Gastrocnemius medialis (tissue), 4 donors: ENCODE measurements at regions not wholly inside any gene's neighbourhood (a gene's known extent, or its start where the extent isn't known, plus 50 kb on each side); places are given as distances from the start of the nearest gene placed in this dataset.
A peak's percentile ranks its signal among the peaks of the same experiment; 100 is the strongest.

Experiments
- ATAC-seq, 2 donors: fragments of 150-250 bp; one replicate each; pipeline ENCODE4 v1.9.1; 2016
- DNase-seq, 2 donors: peaks; one replicate each; pipeline ENCODE4 v3.0.0-alpha.2; 2019
- H3K27ac ChIP-seq, 4 donors: fragments of 200-600 bp; sonication (generic); 1 replicate in 1 of 4; 2 replicates in 3 of 4; pipeline ENCODE4 v1.5.1; 2016 to 2018; ENCODE audit warnings: mild to moderate bottlenecking in 2 of 4, moderate library complexity in 1 of 4
- H3K27me3 ChIP-seq, 3 donors: fragments of 200-600 bp; sonication (generic) in 2 of 3; 1 replicate in 1 of 3; 2 replicates in 2 of 3; pipeline versions ENCODE4 v1.5.1 to v1.6.0; 2016 to 2019; ENCODE audit warnings: mild to moderate bottlenecking in 1 of 3, moderate library complexity in 1 of 3
- H3K36me3 ChIP-seq, 2 donors: fragments of 200-600 bp; sonication (generic) in 1 of 2; one replicate each; pipeline ENCODE4 v1.5.1; 2017 to 2018
- H3K4me1 ChIP-seq, 2 donors: fragments of 200-600 bp; sonication (generic) in 1 of 2; one replicate each; pipeline ENCODE4 v1.5.1; 2016 to 2017; ENCODE audit warnings: mild to moderate bottlenecking in 2 of 2
- H3K4me3 ChIP-seq, 4 donors: fragments of 200-600 bp; sonication (generic) in 3 of 4; 1 replicate in 1 of 4; 2 replicates in 3 of 4; pipeline ENCODE4 v1.5.1; 2016 to 2019; ENCODE audit warnings: mild to moderate bottlenecking in 2 of 4
- H3K9me3 ChIP-seq, 3 donors: fragments of 200-600 bp; sonication (generic) in 2 of 3; 1 replicate in 1 of 3; 2 replicates in 2 of 3; pipeline ENCODE4 v1.5.1; 2016 to 2019
- CTCF ChIP-seq, 5 experiments: fragments of 450-650 bp in 3 of 5; fragments of 200-600 bp in 2 of 5; sonication (generic) in 2 of 5; IDR thresholded peaks in 4 of 5; conservative IDR thresholded peaks in 1 of 5; 1 replicate in 4 of 5; 2 replicates in 1 of 5; pipeline ENCODE4 v1.5.1; 2016 to 2019; ENCODE audit warnings: antibody characterized with exemption in 5 of 5, mild to moderate bottlenecking in 3 of 5, moderate library complexity in 3 of 5
- POLR2A ChIP-seq, 2 donors: fragments of 450-650 bp; IDR thresholded peaks; one replicate each; pipeline ENCODE4 v1.6.1; 2017; ENCODE audit warnings: antibody characterized with exemption in 2 of 2, mild to moderate bottlenecking in 2 of 2, moderate library complexity in 2 of 2
- in situ Hi-C, 4 donors: fragments of 200-750 bp; cut with MboI; loops; one replicate each; pipeline versions ENCODE4 v1.15.0 to v1.8.0; 2017; ENCODE audit warnings: low sequenced_read_pairs in 4 of 4
- intact Hi-C: fragments of 100-400 bp; cut with DNase I; formaldehyde crosslinking; loops from one replicate; pipeline ENCODE4 v1.15.1; 2023; ENCODE audit warnings: low total_unique reads

- TF ChIP-seq POLR2A (IDR thresholded peaks at IDR 0.05) = no peak
- TF ChIP-seq CTCF (IDR thresholded peaks at IDR 0.05 in 4 of 5, conservative IDR thresholded peaks at IDR 0.05 in 1 of 5) = no peak
Observed at GRCh38 chr16:73536931-73537330, 489.0 kb upstream of the ZFHX3 start.

GRCh38 chr16:73531021-73531420 lies 483.1 kb upstream of the ZFHX3 start:
- no peak for DNase-seq
- no peak for TF ChIP-seq POLR2A (IDR thresholded peaks at IDR 0.05)
- TF ChIP-seq CTCF (IDR thresholded peaks at IDR 0.05 in 4 of 5, conservative IDR thresholded peaks at IDR 0.05 in 1 of 5) = no peak
- H3K36me3 ChIP-seq = no peaks in the 10 kb centered on the region
- H3K9me3 ChIP-seq = no peaks in the 10 kb centered on the region
- no peaks in the 10 kb centered on the region for H3K27me3 ChIP-seq
- intact Hi-C loops = no loop called here
- peaks cover 22 to 25% of the 10 kb centered on the region in 2 donors for H3K4me1 ChIP-seq
- in situ Hi-C loops = no loop called here
- no peak overlapping the region for H3K4me3 ChIP-seq
- peak; percentile 58 to 61 for ATAC-seq
- H3K27ac ChIP-seq = no peak overlapping the region

More at GRCh38 chr16:73536931-73537330, 489.0 kb upstream of the ZFHX3 start:
- in situ Hi-C loops (no loop called here), intact Hi-C loops (no loop called here)
- no peak overlapping the region for H3K27ac ChIP-seq
- no peaks in the 10 kb centered on the region for H3K36me3 ChIP-seq
- no peaks in the 10 kb centered on the region for H3K9me3 ChIP-seq
- no peak overlapping the region for H3K4me3 ChIP-seq
- H3K4me1 ChIP-seq = no peaks in the 10 kb centered on the region
- DNase-seq (no peak), ATAC-seq (no peak)
- no peaks in the 10 kb centered on the region for H3K27me3 ChIP-seq

- in situ Hi-C loops (no loop called here), intact Hi-C loops (no loop called here)
- H3K36me3 ChIP-seq = no peaks in the 10 kb centered on the region
- DNase-seq = no peak
- ATAC-seq = no peak
- TF ChIP-seq POLR2A (IDR thresholded peaks at IDR 0.05) = no peak
- no peak for TF ChIP-seq CTCF (IDR thresholded peaks at IDR 0.05 in 4 of 5, conservative IDR thresholded peaks at IDR 0.05 in 1 of 5)
- peaks cover 22 to 25% of the 10 kb centered on the region in 2 donors for H3K4me1 ChIP-seq
- no peak overlapping the region for H3K27ac ChIP-seq
- H3K27me3 ChIP-seq = no peaks in the 10 kb centered on the region
- H3K4me3 ChIP-seq = no peak overlapping the region
- H3K9me3 ChIP-seq = no peaks in the 10 kb centered on the region
Observed at GRCh38 chr16:73530529-73530928, 482.6 kb upstream of the ZFHX3 start.

GRCh38 chr16:73529303-73530012 lies 481.5 kb upstream of the ZFHX3 start:
- no peaks in the 10 kb centered on the region for H3K9me3 ChIP-seq
- peaks cover 22 to 25% of the 10 kb centered on the region in 2 donors for H3K4me1 ChIP-seq
- no peaks in the 10 kb centered on the region for H3K36me3 ChIP-seq
- intact Hi-C loops = no loop called here
- H3K4me3 ChIP-seq = no peak overlapping the region
- no peak for ATAC-seq
- no peak for TF ChIP-seq POLR2A (IDR thresholded peaks at IDR 0.05)
- TF ChIP-seq CTCF (IDR thresholded peaks at IDR 0.05 in 4 of 5, conservative IDR thresholded peaks at IDR 0.05 in 1 of 5) = no peak
- DNase-seq = no peak
- in situ Hi-C loops = no loop called here
- no peak overlapping the region for H3K27ac ChIP-seq
- H3K27me3 ChIP-seq = no peaks in the 10 kb centered on the region

GRCh38 chr16:73527187-73527586 lies 479.3 kb upstream of the ZFHX3 start:
- H3K27me3 ChIP-seq = no peaks in the 10 kb centered on the region
- no peaks in the 10 kb centered on the region for H3K9me3 ChIP-seq
- intact Hi-C loops (no loop called here), in situ Hi-C loops (no loop called here)
- TF ChIP-seq POLR2A (IDR thresholded peaks at IDR 0.05) (no peak), CTCF (IDR thresholded peaks at IDR 0.05 in 4 of 5, conservative IDR thresholded peaks at IDR 0.05 in 1 of 5) (no peak)
- peaks cover 22 to 25% of the 10 kb centered on the region in 2 donors for H3K4me1 ChIP-seq
- no peak for DNase-seq
- H3K4me3 ChIP-seq = no peak overlapping the region
- no peaks in the 10 kb centered on the region for H3K36me3 ChIP-seq
- H3K27ac ChIP-seq = no peak overlapping the region
- no peak for ATAC-seq
